Body of pancreas (tissue), 4 donors: ENCODE measurements at regions not wholly inside any gene's neighbourhood (a gene's known extent, or its start where the extent isn't known, plus 50 kb on each side); places are given as distances from the start of the nearest gene placed in this dataset.
"Not testable (repeated sequence)": the region's sequence is repeated elsewhere in the genome, so short reads cannot be mapped to it uniquely, and the experiment has no call there.

Experiments
- ATAC-seq: fragments of 150-250 bp; one replicate; pipeline ENCODE4 v1.9.1; 2016
- DNase-seq, 4 donors: peaks; one replicate each; pipeline ENCODE4 v3.0.0-alpha.2; 2019
- H3K27ac ChIP-seq, 4 donors: fragments of 200-600 bp; sonication (generic); 1 replicate in 3 of 4; 2 replicates in 1 of 4; pipeline versions ENCODE4 v1.5.1 to v1.6.1; 2016 to 2019; ENCODE audit warnings: mild to moderate bottlenecking in 1 of 4, mixed read lengths in 1 of 4, moderate library complexity in 1 of 4
- H3K27me3 ChIP-seq, 2 donors: fragments of 200-600 bp; sonication (generic); one replicate each; pipeline ENCODE4 v1.6.0; 2016; ENCODE audit warnings: mild to moderate bottlenecking in 1 of 2
- H3K36me3 ChIP-seq, 2 donors: fragments of 200-600 bp; sonication (generic); replicated peaks in 1 of 2; 2 replicates each; pipeline ENCODE4 v1.5.1; 2016; ENCODE audit warnings: low read depth in 2 of 2; ENCODE audit not compliant: insufficient read depth in 1 of 2
- H3K4me1 ChIP-seq: fragments of 200-600 bp; sonication (generic); one replicate; pipeline ENCODE4 v1.6.0; 2016
- H3K4me3 ChIP-seq, 2 donors: fragments of 200-600 bp; sonication (generic); 1 replicate in 1 of 2; 2 replicates in 1 of 2; pipeline ENCODE4 v1.5.1; 2016 to 2019
- H3K9me3 ChIP-seq, 3 donors: fragments of 200-600 bp; sonication (generic); 1 replicate in 2 of 3; 2 replicates in 1 of 3; pipeline ENCODE4 v1.5.1; 2016
- POLR2A ChIP-seq, 3 donors: fragments of 450-650 bp; IDR thresholded peaks; one replicate each; pipeline ENCODE4 v1.6.1; 2016; ENCODE audit warnings: antibody characterized with exemption in 3 of 3, mild to moderate bottlenecking in 2 of 3
- WGBS, 2 donors: methylation state at CpG; one replicate each; pipeline ENCODE4 v1.1.5; 2017; 5-methylcytosine and 5-hydroxymethylcytosine counted together
- intact Hi-C: fragments of 100-400 bp; cut with DNase I; formaldehyde crosslinking; loops from one replicate; pipeline ENCODE4 v1.15.1; 2023
- TF ChIP-seq, protein P1 (sequence below), 7 experiments: fragments of 450-650 bp in 4 of 7; fragments of 200-600 bp in 3 of 7; sonication (generic) in 3 of 7; IDR thresholded peaks; one replicate each; pipeline ENCODE4 v1.5.1; 2016 to 2019; ENCODE audit warnings: antibody characterized with exemption in 7 of 7

DNA sequence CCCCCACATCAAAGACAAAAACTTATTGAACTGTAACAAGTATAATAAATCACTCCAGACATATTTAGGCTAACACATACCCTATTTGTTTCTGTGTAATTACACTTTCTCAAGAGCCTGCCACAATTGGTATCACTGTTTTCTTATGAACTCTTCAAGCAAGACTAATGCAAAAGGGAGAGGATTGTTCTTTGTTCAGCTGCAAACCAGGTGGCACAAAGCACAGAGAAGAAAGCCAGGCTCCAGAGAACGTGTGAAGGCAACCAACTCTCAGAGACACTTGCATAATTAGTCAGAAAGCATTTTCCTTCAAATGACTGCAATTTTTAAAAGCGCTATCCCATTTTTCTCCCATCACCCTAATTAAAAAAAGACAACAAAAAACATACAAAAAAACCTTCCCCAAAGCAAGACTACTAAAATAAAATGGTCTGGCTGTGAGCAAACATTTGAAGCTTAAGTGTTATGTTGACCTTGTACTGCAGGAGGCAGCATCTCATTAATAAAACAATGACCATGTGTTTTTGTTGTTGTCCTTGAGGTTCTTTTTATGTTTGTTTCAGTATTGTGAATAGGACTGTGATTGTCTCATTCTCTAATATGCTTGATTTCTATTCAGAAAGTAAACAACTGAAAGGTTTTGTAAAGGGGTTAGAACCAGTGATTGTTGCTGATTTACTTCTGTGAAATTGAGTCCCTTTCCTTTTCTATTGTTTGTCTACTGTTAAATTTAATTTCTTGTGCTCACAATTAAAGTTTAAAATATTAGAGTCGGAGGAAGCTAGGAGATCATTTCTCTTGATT lies 452.7 kb upstream of the PDE3A start:
- intact Hi-C loops, result loop anchor here (10.0 kb wide), 1 partner anchor 459 kb away; no protein-coding TSS in a partner anchor
- H3K4me1 ChIP-seq, result peaks cover 27% of the 10 kb centered on the region
- DNase-seq (peak in 3 of 4 donors; percentile 5 to 19 (median 16)), ATAC-seq (peak; percentile 81)
- WGBS, 2 donors, result 21 to 30% methylated on average over 3 of the region's 3 CpGs
- H3K27me3 ChIP-seq, result no peaks in the 10 kb centered on the region
- no peaks in the 10 kb centered on the region for H3K36me3 ChIP-seq
- H3K4me3 ChIP-seq, result no peak overlapping the region
- TF ChIP-seq, protein P1, sequence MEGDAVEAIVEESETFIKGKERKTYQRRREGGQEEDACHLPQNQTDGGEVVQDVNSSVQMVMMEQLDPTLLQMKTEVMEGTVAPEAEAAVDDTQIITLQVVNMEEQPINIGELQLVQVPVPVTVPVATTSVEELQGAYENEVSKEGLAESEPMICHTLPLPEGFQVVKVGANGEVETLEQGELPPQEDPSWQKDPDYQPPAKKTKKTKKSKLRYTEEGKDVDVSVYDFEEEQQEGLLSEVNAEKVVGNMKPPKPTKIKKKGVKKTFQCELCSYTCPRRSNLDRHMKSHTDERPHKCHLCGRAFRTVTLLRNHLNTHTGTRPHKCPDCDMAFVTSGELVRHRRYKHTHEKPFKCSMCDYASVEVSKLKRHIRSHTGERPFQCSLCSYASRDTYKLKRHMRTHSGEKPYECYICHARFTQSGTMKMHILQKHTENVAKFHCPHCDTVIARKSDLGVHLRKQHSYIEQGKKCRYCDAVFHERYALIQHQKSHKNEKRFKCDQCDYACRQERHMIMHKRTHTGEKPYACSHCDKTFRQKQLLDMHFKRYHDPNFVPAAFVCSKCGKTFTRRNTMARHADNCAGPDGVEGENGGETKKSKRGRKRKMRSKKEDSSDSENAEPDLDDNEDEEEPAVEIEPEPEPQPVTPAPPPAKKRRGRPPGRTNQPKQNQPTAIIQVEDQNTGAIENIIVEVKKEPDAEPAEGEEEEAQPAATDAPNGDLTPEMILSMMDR (IDR thresholded peaks at IDR 0.05), result peak; percentile 22 to 80 (median 76)
- no peak for TF ChIP-seq POLR2A (IDR thresholded peaks at IDR 0.05)
- H3K9me3 ChIP-seq, result no peaks in the 10 kb centered on the region
- no peak overlapping the region for H3K27ac ChIP-seq

DNA sequence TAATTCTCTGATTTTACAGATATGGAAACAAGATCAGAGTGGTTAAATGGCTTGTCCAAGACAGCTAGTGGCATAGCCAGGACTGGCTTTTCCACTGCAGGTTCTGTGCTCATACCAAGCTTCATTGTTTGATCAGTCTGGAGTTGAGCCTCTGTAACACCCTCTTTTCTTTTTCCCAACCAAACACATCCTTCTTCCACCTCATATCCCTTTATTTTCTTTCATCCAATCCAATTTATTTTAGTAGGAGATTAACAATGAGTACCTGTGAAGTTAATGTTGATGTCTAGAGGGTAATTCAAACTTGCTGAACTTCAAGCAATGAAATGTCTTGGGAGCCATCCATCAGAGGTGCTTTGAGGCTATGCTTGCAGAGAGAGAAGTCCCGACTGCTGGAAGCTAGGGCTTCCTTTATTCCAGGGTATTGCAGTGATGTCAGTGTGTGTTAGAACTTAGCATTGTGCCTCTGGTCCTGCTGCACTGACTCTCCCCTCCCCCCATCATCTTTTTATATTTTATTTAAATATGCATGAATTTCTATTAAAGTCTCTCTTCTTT lies 452.1 kb upstream of the PDE3A start:
- TF ChIP-seq POLR2A (IDR thresholded peaks at IDR 0.05), result no peak
- TF ChIP-seq, protein P1 (IDR thresholded peaks at IDR 0.05), result no peak
- 75 to 85% methylated on average over 1 of the region's 1 CpG for WGBS, 2 donors

DNA sequence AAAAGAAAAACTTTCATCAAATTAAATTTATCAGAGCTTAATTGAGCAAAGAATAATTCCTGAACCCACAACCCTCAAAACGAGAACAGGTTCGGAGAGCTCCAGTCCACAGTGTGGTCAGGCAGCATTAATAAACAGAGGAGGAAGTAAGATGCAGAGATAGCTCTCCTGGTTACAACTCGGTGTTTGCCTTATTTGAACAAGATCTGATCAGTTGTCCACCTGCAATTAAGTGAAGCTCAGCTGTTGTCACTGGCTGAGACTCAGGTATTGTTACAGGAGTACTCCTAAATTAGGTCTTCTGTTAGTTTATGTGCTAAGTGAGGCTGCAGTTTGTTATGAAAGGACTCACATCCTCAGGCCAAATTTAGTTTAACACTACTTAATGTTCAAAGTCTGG lies 451.4 kb upstream of the PDE3A start:
- H3K27me3 ChIP-seq, result no peaks in the 10 kb centered on the region
- H3K27ac ChIP-seq, result no peak overlapping the region
- ATAC-seq, result no peak
- intact Hi-C loops, result loop anchor here (10.0 kb wide), 1 partner anchor 458 kb away; no protein-coding TSS in a partner anchor
- H3K4me3 ChIP-seq, result no peak overlapping the region
- no peak for DNase-seq
- H3K4me1 ChIP-seq, result peaks cover 27% of the 10 kb centered on the region
- H3K9me3 ChIP-seq, result no peaks in the 10 kb centered on the region
- H3K36me3 ChIP-seq, result no peaks in the 10 kb centered on the region
- WGBS, 2 donors, result 42 to 57% methylated on average over 3 of the region's 3 CpGs
- TF ChIP-seq, protein P1 (IDR thresholded peaks at IDR 0.05), result no peak
- TF ChIP-seq POLR2A (IDR thresholded peaks at IDR 0.05), result no peak

More for the DNA sequence above, 452.1 kb upstream of the PDE3A start:
- H3K27me3 ChIP-seq, result no peaks in the 10 kb centered on the region
- H3K4me1 ChIP-seq, result peaks cover 27% of the 10 kb centered on the region
- DNase-seq, result no peak
- no peaks in the 10 kb centered on the region for H3K9me3 ChIP-seq
- intact Hi-C loops, result loop anchor here (10.0 kb wide), 1 partner anchor 459 kb away; no protein-coding TSS in a partner anchor
- H3K36me3 ChIP-seq, result no peaks in the 10 kb centered on the region
- no peak overlapping the region for H3K27ac ChIP-seq
- H3K4me3 ChIP-seq, result no peak overlapping the region
- ATAC-seq, result peak; percentile 30

DNA sequence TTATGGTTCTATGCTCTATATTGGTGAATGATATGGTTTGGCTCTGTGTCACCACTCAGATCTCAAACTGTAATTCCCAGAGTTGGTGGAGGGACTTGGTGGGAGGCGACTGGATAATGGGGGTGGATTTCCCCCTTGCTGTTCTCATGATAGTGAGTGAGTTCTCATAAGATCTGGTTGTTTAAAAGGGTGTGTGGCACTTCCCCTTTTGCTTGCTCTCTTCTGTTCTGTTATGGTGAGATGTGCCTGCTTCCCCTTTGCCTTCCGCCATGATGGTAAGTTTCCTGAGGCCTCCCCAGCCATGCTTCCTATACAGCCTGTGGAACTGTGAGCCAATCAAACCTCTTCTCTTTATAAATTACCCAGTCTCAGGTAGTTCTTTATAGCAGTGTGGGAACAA lies 446.6 kb upstream of the PDE3A start:
- ATAC-seq, H3K36me3 ChIP-seq, H3K4me3 ChIP-seq, DNase-seq, H3K4me1 ChIP-seq, intact Hi-C loops, H3K9me3 ChIP-seq, H3K27ac ChIP-seq, H3K27me3 ChIP-seq: not testable (repeated sequence)
- 88 to 93% methylated on average over 2 of the region's 2 CpGs for WGBS, 2 donors

DNA sequence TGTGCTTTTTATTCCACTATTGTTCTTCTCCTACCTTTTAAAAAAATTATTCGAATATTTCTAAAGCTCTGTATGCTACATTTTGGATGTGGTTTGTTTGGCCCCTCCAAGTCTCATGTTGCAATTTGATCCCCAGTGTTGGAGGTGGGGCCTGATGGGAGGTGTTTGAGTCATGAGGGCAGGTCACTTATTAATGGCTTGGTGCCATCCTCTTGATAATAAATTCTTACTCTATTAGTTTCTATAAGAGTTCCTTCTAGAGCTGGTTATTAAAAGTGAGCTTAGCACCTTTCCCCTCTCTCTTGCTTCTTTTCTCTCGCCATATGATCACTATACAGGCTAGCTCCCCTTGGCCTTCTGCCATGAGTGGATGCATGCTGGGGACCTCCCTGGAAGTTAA lies 445.6 kb upstream of the PDE3A start:
- H3K36me3 ChIP-seq, result no peaks in the 10 kb centered on the region
- no peak overlapping the region for H3K4me3 ChIP-seq
- intact Hi-C loops, result no loop called here
- no peaks in the 10 kb centered on the region for H3K9me3 ChIP-seq
- no peaks in the 10 kb centered on the region for H3K4me1 ChIP-seq
- no peaks in the 10 kb centered on the region for H3K27me3 ChIP-seq
- TF ChIP-seq, protein P1 (IDR thresholded peaks at IDR 0.05), result no peak
- no peak for TF ChIP-seq POLR2A (IDR thresholded peaks at IDR 0.05)
- WGBS, 2 donors, result 58 to 67% methylated on average over 2 of the region's 2 CpGs
- H3K27ac ChIP-seq, result no peak overlapping the region
- peak in 1 of 4 donors; percentile 16 for DNase-seq
- peak; percentile 40 for ATAC-seq
